ENCODE measurements at regions not wholly inside any gene's neighbourhood (a gene's known extent, or its start where the extent isn't known, plus 50 kb on each side); places are given as distances from the start of the nearest gene placed in this dataset.

DNA sequence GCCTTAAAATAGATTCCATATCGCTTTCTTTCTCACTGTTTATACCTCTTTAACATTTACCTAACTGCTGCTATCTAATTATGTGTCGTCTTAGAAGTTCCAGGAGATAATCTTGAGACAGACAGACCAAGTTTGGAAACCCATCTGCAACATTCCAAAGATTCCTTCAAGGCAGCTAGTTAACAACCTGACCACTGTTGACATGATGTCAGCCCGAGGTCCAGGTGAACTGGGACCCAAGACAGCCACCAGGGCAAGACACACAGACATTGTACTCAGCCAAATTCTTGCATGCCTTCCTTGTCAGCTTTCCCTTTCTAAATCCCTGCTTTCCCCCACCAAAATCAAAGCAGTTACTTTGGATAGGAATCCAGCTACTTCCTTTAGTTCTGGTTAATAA lies 1476.5 kb upstream of the PRR20A start:
- TF ChIP-seq EZH2 (IDR thresholded peaks at IDR 0.05; ENCODE audit: borderline replicate concordance) = no peak
- TF ChIP-seq, protein P1, sequence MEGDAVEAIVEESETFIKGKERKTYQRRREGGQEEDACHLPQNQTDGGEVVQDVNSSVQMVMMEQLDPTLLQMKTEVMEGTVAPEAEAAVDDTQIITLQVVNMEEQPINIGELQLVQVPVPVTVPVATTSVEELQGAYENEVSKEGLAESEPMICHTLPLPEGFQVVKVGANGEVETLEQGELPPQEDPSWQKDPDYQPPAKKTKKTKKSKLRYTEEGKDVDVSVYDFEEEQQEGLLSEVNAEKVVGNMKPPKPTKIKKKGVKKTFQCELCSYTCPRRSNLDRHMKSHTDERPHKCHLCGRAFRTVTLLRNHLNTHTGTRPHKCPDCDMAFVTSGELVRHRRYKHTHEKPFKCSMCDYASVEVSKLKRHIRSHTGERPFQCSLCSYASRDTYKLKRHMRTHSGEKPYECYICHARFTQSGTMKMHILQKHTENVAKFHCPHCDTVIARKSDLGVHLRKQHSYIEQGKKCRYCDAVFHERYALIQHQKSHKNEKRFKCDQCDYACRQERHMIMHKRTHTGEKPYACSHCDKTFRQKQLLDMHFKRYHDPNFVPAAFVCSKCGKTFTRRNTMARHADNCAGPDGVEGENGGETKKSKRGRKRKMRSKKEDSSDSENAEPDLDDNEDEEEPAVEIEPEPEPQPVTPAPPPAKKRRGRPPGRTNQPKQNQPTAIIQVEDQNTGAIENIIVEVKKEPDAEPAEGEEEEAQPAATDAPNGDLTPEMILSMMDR (IDR thresholded peaks at IDR 0.05; ENCODE audit: poor library complexity) = no peak
- TF ChIP-seq EZH2phosphoT487 (IDR thresholded peaks at IDR 0.05; ENCODE audit: low read depth, severe bottlenecking, unreplicated experiment) = no peak

Measured in hepatocyte (in vitro differentiated cells).